CD8-positive, alpha-beta memory T cell (primary cell): ENCODE measurements at regions not wholly inside any gene's neighbourhood (a gene's known extent, or its start where the extent isn't known, plus 50 kb on each side); places are given as distances from the start of the nearest gene placed in this dataset.

Source experiments
- CTCF ChIA-PET: fragments of 350-600 bp; sonication (Branson Sonifier 250); formaldehyde crosslinking; loops from one replicate; lab custom pipeline; 2021; ENCODE audit warnings: antibody characterized with exemption; lab: Charles Lee
- POLR2A ChIA-PET: fragments of 350-600 bp; sonication (Branson Sonifier 250); formaldehyde crosslinking; loops from one replicate; lab custom pipeline; 2021; ENCODE audit warnings: antibody characterized with exemption; lab: Charles Lee
- DNase-seq, 5 donors: peaks; one replicate each; pipeline versions ENCODE4 v3.0.0 to v3.0.0-alpha.2; 2020 to 2022; ENCODE audit warnings: mixed read lengths in 1 of 5
- H3K27ac ChIP-seq: one replicate; pipeline ENCODE4 v1.7.0; 2013; ENCODE audit warnings: low read depth, mild to moderate bottlenecking, low read length, moderate library complexity
- H3K27me3 ChIP-seq: 2 replicates; pipeline ENCODE4 v1.7.0; 2013; ENCODE audit warnings: low read length, mild to moderate bottlenecking; ENCODE audit not compliant: insufficient read depth, poor library complexity, severe bottlenecking
- H3K36me3 ChIP-seq: 2 replicates; pipeline ENCODE4 v1.7.0; 2013; ENCODE audit warnings: mild to moderate bottlenecking, low read length, moderate library complexity; ENCODE audit not compliant: insufficient read depth
- H3K4me1 ChIP-seq: 2 replicates; pipeline ENCODE4 v1.7.0; 2013; ENCODE audit warnings: mild to moderate bottlenecking, low read length, moderate library complexity; ENCODE audit not compliant: insufficient read depth
- H3K4me3 ChIP-seq: 2 replicates; pipeline ENCODE4 v1.7.0; 2013; ENCODE audit warnings: mild to moderate bottlenecking, low read length
- H3K9me3 ChIP-seq: 2 replicates; pipeline ENCODE4 v1.7.0; 2013; ENCODE audit warnings: mild to moderate bottlenecking, low read length
- H3K27ac Mint-ChIP-seq, 8 donors: one replicate each; pipeline ENCODE4 v1.8.0; 2020 to 2021; ENCODE audit warnings: mixed read lengths in 8 of 8, mild to moderate bottlenecking in 6 of 8, inconsistent platforms in 3 of 8, moderate library complexity in 3 of 8
- H3K27me3 Mint-ChIP-seq, 2 donors: one replicate each; pipeline ENCODE4 v1.8.0; 2020 to 2021; ENCODE audit warnings: mixed read lengths in 2 of 2, mild to moderate bottlenecking in 1 of 2, moderate library complexity in 1 of 2
- H3K36me3 Mint-ChIP-seq, 3 donors: one replicate each; pipeline ENCODE4 v1.8.0; 2020 to 2021; ENCODE audit warnings: mixed read lengths in 3 of 3, inconsistent platforms in 1 of 3, mild to moderate bottlenecking in 1 of 3
- H3K4me1 Mint-ChIP-seq, 3 donors: one replicate each; pipeline ENCODE4 v1.8.0; 2020 to 2021; ENCODE audit warnings: mixed read lengths in 3 of 3, inconsistent platforms in 1 of 3, mild to moderate bottlenecking in 1 of 3
- H3K4me3 Mint-ChIP-seq, 7 donors: one replicate each; pipeline ENCODE4 v1.8.0; 2020 to 2021; ENCODE audit warnings: mixed read lengths in 7 of 7, mild to moderate bottlenecking in 6 of 7, moderate library complexity in 4 of 7, inconsistent platforms in 2 of 7
- H3K9me3 Mint-ChIP-seq, 5 donors: one replicate each; pipeline ENCODE4 v1.8.0; 2020 to 2022; ENCODE audit warnings: mixed read lengths in 5 of 5, mild to moderate bottlenecking in 3 of 5, moderate library complexity in 2 of 5, inconsistent platforms in 1 of 5

DNA sequence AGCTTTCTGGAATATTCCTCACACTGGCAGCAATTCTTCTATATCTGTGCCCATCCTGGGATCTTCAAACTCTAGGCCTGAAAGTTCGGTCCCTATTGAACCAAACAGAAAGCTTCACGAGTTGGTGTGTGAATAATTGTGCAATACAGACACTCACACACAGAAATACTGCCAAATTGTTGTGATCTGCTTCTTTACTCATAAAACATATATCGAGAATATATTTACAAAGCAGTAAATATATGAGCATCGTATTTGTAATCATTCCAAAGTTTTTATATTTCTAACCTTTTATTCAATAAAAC lies 56.6 kb upstream of the BEX4 start:
- Histone ChIP-seq H3K27ac (no peak overlapping the region), H3K4me1 (no peaks in the 10 kb centered on the region), H3K4me3 (no peak overlapping the region), H3K36me3 (no peaks in the 10 kb centered on the region), H3K27me3 (no peaks in the 10 kb centered on the region), H3K9me3 (no peaks in the 10 kb centered on the region)
- H3K9me3 Mint-ChIP-seq, result no peaks in the 10 kb centered on the region
- peaks cover 0 to 6% (median 4%) of the 10 kb centered on the region in 3 donors for H3K4me1 Mint-ChIP-seq
- no peak overlapping the region for H3K27ac Mint-ChIP-seq
- CTCF ChIA-PET, result no interaction called here
- peaks cover 0 to 12% of the 10 kb centered on the region in 2 donors for H3K27me3 Mint-ChIP-seq
- H3K4me3 Mint-ChIP-seq, result no peak overlapping the region
- POLR2A ChIA-PET, result no interaction called here
- no peak for DNase-seq
- no peaks in the 10 kb centered on the region for H3K36me3 Mint-ChIP-seq

- Mint-ChIP-seq H3K4me1 (peaks cover 0 to 6% (median 4%) of the 10 kb centered on the region in 3 donors), H3K27me3 (peaks cover 0 to 12% of the 10 kb centered on the region in 2 donors), H3K9me3 (peaks cover 0 to 2% (median 0%) of the 10 kb centered on the region in 5 donors), H3K4me3 (no peak overlapping the region), H3K27ac (peak overlapping the region in 1 of 8 donors; percentile 25), H3K36me3 (no peaks in the 10 kb centered on the region)
- Histone ChIP-seq H3K36me3 (no peaks in the 10 kb centered on the region), H3K4me3 (no peak overlapping the region), H3K9me3 (no peaks in the 10 kb centered on the region), H3K4me1 (no peaks in the 10 kb centered on the region), H3K27ac (no peak overlapping the region), H3K27me3 (no peaks in the 10 kb centered on the region)
- CTCF ChIA-PET, result no interaction called here
- POLR2A ChIA-PET, result no interaction called here
- no peak for DNase-seq
Measured at GRCh38 chrX:103157496-103158316, 57.2 kb upstream of the BEX4 start.

DNA sequence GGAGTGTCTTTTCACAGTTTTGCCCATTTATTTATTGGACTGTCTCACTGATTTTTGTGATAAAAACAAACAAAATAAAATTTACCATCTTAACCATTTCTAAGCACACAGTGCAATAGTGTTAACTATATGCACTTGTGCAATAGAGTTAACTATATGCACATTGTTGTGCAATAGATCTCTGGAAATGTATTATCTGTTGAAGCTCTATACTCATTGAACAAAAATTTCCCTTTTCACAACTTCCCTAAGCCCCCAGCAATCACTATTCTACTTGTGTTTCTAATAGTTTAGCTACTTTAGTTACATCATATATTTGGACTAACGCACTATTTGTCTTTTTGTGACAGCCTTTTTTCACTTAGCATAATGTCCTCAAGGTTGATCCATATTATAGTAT lies 59.7 kb upstream of the BEX4 start:
- no peaks in the 10 kb centered on the region for H3K36me3 ChIP-seq
- ChIA-PET POLR2A (no interaction called here), CTCF (no interaction called here)
- DNase-seq, result no peak
- no peaks in the 10 kb centered on the region for H3K4me1 ChIP-seq
- H3K27ac ChIP-seq, result no peak overlapping the region
- H3K27ac Mint-ChIP-seq, result no peak overlapping the region
- peaks cover 0 to 6% (median 4%) of the 10 kb centered on the region in 3 donors for H3K4me1 Mint-ChIP-seq
- no peaks in the 10 kb centered on the region for H3K36me3 Mint-ChIP-seq
- H3K9me3 Mint-ChIP-seq, result peaks cover 0 to 2% (median 0%) of the 10 kb centered on the region in 5 donors
- no peaks in the 10 kb centered on the region for H3K27me3 ChIP-seq
- H3K4me3 Mint-ChIP-seq, result no peak overlapping the region
- H3K9me3 ChIP-seq, result no peaks in the 10 kb centered on the region
- no peak overlapping the region for H3K4me3 ChIP-seq
- H3K27me3 Mint-ChIP-seq, result peaks cover 0 to 11% of the 10 kb centered on the region in 2 donors

DNA sequence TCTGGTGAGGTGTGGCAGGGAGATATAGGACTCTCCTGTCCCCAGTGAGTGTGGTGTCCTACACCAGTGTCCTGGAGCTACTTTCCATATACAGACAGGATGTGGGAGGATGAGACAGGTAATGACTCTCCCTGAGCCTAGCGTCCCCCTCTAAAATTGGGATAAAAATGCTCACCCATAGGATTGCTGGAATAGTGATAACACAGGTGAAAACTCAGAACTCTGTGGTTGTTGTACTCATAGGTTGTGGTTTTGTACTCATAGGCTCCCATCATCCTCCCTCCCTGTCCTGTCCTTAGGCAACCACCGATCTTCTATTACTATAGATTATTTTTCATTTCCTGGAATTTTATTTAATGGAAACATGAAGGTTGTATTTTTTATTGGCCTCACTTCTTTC lies 60.7 kb upstream of the NXF3 start:
- peaks cover 0 to 2% (median 0%) of the 10 kb centered on the region in 5 donors for H3K9me3 Mint-ChIP-seq
- CTCF ChIA-PET, result no interaction called here
- no peaks in the 10 kb centered on the region for H3K4me1 ChIP-seq

DNA sequence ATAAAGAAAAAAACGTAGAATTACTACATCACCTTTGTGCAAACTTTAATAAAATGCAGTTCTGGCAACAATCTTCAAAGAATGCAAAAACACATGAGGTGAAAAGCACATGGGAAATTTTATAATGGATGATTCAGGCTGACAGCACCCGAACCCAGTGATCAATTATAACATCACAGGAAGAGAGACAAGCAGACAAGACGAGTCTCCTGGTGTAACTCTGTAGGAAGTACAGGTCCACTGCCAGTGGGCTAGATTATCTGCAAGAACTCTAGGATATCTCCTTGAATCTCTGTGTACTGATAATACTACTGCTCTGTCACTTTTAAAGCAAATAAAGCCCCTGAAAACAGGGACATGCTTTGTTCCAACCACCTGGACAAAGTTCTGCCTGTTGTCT lies 58.9 kb upstream of the NXF3 start:
- ChIA-PET POLR2A (no interaction called here), CTCF (no interaction called here)
- Mint-ChIP-seq H3K27me3 (peaks cover 4 to 6% of the 10 kb centered on the region in 2 donors), H3K36me3 (no peaks in the 10 kb centered on the region), H3K4me3 (no peak overlapping the region), H3K27ac (no peak overlapping the region), H3K4me1 (no peaks in the 10 kb centered on the region), H3K9me3 (peaks cover 0 to 2% (median 0%) of the 10 kb centered on the region in 5 donors)
- no peaks in the 10 kb centered on the region for H3K9me3 ChIP-seq
- no peaks in the 10 kb centered on the region for H3K4me1 ChIP-seq
- H3K36me3 ChIP-seq, result no peaks in the 10 kb centered on the region
- no peak overlapping the region for H3K27ac ChIP-seq
- H3K4me3 ChIP-seq, result no peak overlapping the region
- no peaks in the 10 kb centered on the region for H3K27me3 ChIP-seq
- DNase-seq, result no peak

More for the DNA sequence above, 60.7 kb upstream of the NXF3 start:
- POLR2A ChIA-PET, result no interaction called here
- no peaks in the 10 kb centered on the region for H3K27me3 ChIP-seq
- no peak overlapping the region for H3K27ac ChIP-seq
- H3K27me3 Mint-ChIP-seq, result peaks cover 4 to 11% of the 10 kb centered on the region in 2 donors
- no peaks in the 10 kb centered on the region for H3K36me3 ChIP-seq
- H3K9me3 ChIP-seq, result no peaks in the 10 kb centered on the region
- peaks cover 0 to 6% (median 4%) of the 10 kb centered on the region in 3 donors for H3K4me1 Mint-ChIP-seq
- no peak overlapping the region for H3K27ac Mint-ChIP-seq
- no peak for DNase-seq
- H3K4me3 Mint-ChIP-seq, result no peak overlapping the region
- no peaks in the 10 kb centered on the region for H3K36me3 Mint-ChIP-seq
- no peak overlapping the region for H3K4me3 ChIP-seq

- H3K9me3 Mint-ChIP-seq, result peaks cover 0 to 2% (median 0%) of the 10 kb centered on the region in 5 donors
Measured at GRCh38 chrX:103149652-103150051, 56.7 kb upstream of the NXF3 start.

DNA sequence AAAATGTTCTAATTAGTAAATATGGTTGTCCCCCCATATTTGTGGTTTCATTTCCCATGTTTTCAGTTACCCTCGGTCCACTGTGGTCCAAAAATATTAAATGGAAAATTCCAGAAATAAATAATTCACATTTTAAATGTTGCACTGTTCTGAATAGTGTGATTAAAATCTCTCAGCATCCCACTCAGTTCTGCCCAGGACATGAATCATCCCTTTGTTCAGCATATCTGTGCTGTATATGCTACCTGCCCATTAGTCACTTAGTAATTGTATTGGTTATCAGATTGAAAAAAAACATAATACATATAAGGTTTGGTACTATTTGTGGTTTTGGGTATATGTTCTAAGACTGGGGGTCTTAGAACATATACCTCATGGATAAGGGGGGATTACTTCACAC lies 55.1 kb upstream of the NXF3 start:
- no peak for DNase-seq
- Histone ChIP-seq H3K36me3 (no peaks in the 10 kb centered on the region), H3K27ac (no peak overlapping the region), H3K4me3 (no peak overlapping the region), H3K4me1 (no peaks in the 10 kb centered on the region), H3K9me3 (no peaks in the 10 kb centered on the region), H3K27me3 (no peaks in the 10 kb centered on the region)
- POLR2A ChIA-PET, result no interaction called here
- Mint-ChIP-seq H3K27ac (no peak overlapping the region), H3K27me3 (peaks cover 5 to 10% of the 10 kb centered on the region in 2 donors), H3K4me1 (no peaks in the 10 kb centered on the region), H3K9me3 (peaks cover 0 to 2% (median 0%) of the 10 kb centered on the region in 5 donors), H3K36me3 (no peaks in the 10 kb centered on the region), H3K4me3 (no peak overlapping the region)
- CTCF ChIA-PET, result no interaction called here

More at GRCh38 chrX:103149652-103150051, 56.7 kb upstream of the NXF3 start:
- Histone ChIP-seq H3K36me3 (no peaks in the 10 kb centered on the region), H3K27me3 (no peaks in the 10 kb centered on the region), H3K27ac (no peak overlapping the region), H3K4me1 (no peaks in the 10 kb centered on the region), H3K9me3 (no peaks in the 10 kb centered on the region), H3K4me3 (no peak overlapping the region)
- Mint-ChIP-seq H3K36me3 (no peaks in the 10 kb centered on the region), H3K27ac (no peak overlapping the region), H3K4me1 (no peaks in the 10 kb centered on the region), H3K4me3 (no peak overlapping the region), H3K27me3 (peaks cover 4 to 6% of the 10 kb centered on the region in 2 donors)
- CTCF ChIA-PET, result no interaction called here
- DNase-seq, result no peak
- POLR2A ChIA-PET, result no interaction called here
